ENCODE measurements at regions not wholly inside any gene's neighbourhood (a gene's known extent, or its start where the extent isn't known, plus 50 kb on each side); places are given as distances from the start of the nearest gene placed in this dataset.
"Not testable (repeated sequence)": the region's sequence is repeated elsewhere in the genome, so short reads cannot be mapped to it uniquely, and the experiment has no call there.

DNA sequence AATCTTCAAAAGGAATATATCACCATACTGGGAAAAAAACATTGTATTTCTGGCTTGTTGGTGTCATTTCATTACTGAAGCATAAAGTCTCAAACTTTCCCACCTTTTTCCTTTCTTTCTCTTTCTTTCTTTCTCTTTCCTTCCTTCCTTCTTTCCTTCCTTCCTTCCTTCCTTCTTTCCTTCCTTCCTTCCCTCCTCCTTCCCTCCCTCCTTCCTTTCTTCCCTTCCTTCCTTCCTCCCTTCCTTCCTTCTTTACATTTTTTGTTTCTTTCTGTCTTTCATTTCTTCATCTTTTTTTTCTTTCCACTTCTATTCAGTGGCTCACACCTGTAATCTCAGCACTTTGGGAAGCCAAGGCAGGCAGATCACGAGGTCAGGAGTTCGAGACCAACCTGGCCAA lies 1160.7 kb downstream of the PCDH7 start:
- not testable (repeated sequence) for H2BK12ac ChIP-seq (ENCODE audit: low read length in 2 of 2); H3K4me3 ChIP-seq (ENCODE audit: insufficient read depth in 1 of 2, low read depth in 1 of 2, low read length in 2 of 2); H2AK5ac ChIP-seq (ENCODE audit: low read length, severe bottlenecking); H4K91ac ChIP-seq (ENCODE audit: low read length); H3K14ac ChIP-seq (ENCODE audit: low read length in 2 of 2); H2BK15ac ChIP-seq (ENCODE audit: low read depth, poor library complexity, severe bottlenecking); H3K4me1 ChIP-seq (ENCODE audit: control insufficient read depth, insufficient read depth, low read depth, low read length); H3K27ac ChIP-seq (ENCODE audit: low read length, poor library complexity, severe bottlenecking); H3K23ac ChIP-seq (ENCODE audit: low read length in 2 of 2); H3K4me2 ChIP-seq (ENCODE audit: low read length, poor library complexity, severe bottlenecking); H3K27me3 ChIP-seq (ENCODE audit: control insufficient read depth in 1 of 2, insufficient read depth in 1 of 2, low read length in 2 of 2); H3K18ac ChIP-seq (ENCODE audit: low read depth in 1 of 2, low read length in 2 of 2); DNase-seq; H3K36me3 ChIP-seq (ENCODE audit: control insufficient read depth in 1 of 2, insufficient read depth in 2 of 2, low read depth in 1 of 2, low read length in 2 of 2); H3K4ac ChIP-seq (ENCODE audit: low read depth in 1 of 2, low read length in 2 of 2); H4K8ac ChIP-seq (ENCODE audit: low read length); H2BK120ac ChIP-seq (ENCODE audit: low read depth, low read length); H2AFZ ChIP-seq (ENCODE audit: low read depth, low read length); H3K79me1 ChIP-seq (replicated peaks; ENCODE audit: low read length, poor library complexity, severe bottlenecking); H3K9ac ChIP-seq (ENCODE audit: low read length); H3K9me3 ChIP-seq (ENCODE audit: control insufficient read depth, low read length); H2BK5ac ChIP-seq (ENCODE audit: low read depth, low read length, poor library complexity, severe bottlenecking)
- 63% methylated on average over 2 of the region's 2 CpGs for WGBS

DNA sequence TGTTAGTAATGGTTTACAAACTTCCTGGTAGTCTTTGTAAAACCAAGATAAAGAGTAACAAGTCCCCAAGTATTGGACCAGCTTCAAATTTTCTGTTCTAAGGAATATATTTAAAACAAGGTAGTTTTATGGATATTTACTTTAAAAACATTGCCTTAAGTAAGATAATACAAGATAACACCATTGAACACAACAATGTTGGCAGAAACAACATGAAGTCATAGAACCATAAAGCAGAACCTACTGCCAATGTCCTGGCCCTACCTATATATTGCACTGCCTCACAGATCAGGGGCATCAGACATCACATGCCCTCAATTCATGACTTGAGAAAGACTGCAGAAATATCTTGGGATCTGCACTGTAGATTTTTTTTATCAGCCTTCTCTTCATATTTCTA lies 1176.2 kb downstream of the PCDH7 start:
- H3K18ac ChIP-seq (ENCODE audit: low read depth in 1 of 2, low read length in 2 of 2), result no peak overlapping the region
- H3K36me3 ChIP-seq (ENCODE audit: control insufficient read depth in 1 of 2, insufficient read depth in 2 of 2, low read depth in 1 of 2, low read length in 2 of 2), result no peaks in the 10 kb centered on the region
- no peak overlapping the region for H4K91ac ChIP-seq (ENCODE audit: low read length)
- no peak overlapping the region for H3K4me2 ChIP-seq (ENCODE audit: low read length, poor library complexity, severe bottlenecking)
- H3K14ac ChIP-seq (ENCODE audit: low read length in 2 of 2), result no peak overlapping the region
- H3K23ac ChIP-seq (ENCODE audit: low read length in 2 of 2), result no peak overlapping the region
- no peak overlapping the region for H4K8ac ChIP-seq (ENCODE audit: low read length)
- no peaks in the 10 kb centered on the region for H3K9me3 ChIP-seq (ENCODE audit: control insufficient read depth, low read length)
- H3K79me1 ChIP-seq (replicated peaks; ENCODE audit: low read length, poor library complexity, severe bottlenecking), result no peaks in the 10 kb centered on the region
- H3K4me3 ChIP-seq (ENCODE audit: insufficient read depth in 1 of 2, low read depth in 1 of 2, low read length in 2 of 2), result no peak overlapping the region
- no peaks in the 10 kb centered on the region for H3K4me1 ChIP-seq (ENCODE audit: control insufficient read depth, insufficient read depth, low read depth, low read length)
- no peak overlapping the region for H3K27ac ChIP-seq (ENCODE audit: low read length, poor library complexity, severe bottlenecking)
- H3K4ac ChIP-seq (ENCODE audit: low read depth in 1 of 2, low read length in 2 of 2), result no peak overlapping the region
- H2BK5ac ChIP-seq (ENCODE audit: low read depth, low read length, poor library complexity, severe bottlenecking), result no peak overlapping the region
- no peak overlapping the region for H2AFZ ChIP-seq (ENCODE audit: low read depth, low read length)
- DNase-seq, result no peak
- H3K9ac ChIP-seq (ENCODE audit: low read length), result no peak overlapping the region
- no peak overlapping the region for H2AK5ac ChIP-seq (ENCODE audit: low read length, severe bottlenecking)
- H3K27me3 ChIP-seq (ENCODE audit: control insufficient read depth in 1 of 2, insufficient read depth in 1 of 2, low read length in 2 of 2), result no peaks in the 10 kb centered on the region
- H2BK15ac ChIP-seq (ENCODE audit: low read depth, poor library complexity, severe bottlenecking), result no peak overlapping the region
- no peak overlapping the region for H2BK12ac ChIP-seq (ENCODE audit: low read length in 2 of 2)
- no peak overlapping the region for H2BK120ac ChIP-seq (ENCODE audit: low read depth, low read length)

DNA sequence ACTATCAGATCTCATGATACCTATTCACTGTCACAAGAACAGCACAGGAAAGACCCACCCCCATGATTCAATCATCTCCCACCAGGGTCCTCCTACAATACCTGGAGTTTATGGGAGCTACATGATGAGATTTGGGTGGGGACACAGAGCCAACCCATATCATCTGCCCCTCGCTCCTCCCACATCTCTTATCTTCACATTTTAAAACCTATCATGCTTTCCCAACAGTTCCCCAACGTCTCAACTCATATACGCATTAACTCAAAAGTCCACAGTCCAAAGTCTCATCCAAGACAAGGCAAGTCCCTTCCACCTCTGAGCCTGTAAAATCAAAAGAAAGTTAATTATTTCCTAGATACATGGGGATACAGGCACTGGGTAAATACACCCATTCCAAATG lies 1185.2 kb downstream of the PCDH7 start:
- Histone ChIP-seq H3K4me1 (ENCODE audit: control insufficient read depth, insufficient read depth, low read depth, low read length) (peaks cover 1% of the 10 kb centered on the region), H3K4ac (ENCODE audit: low read depth in 1 of 2, low read length in 2 of 2) (no peak overlapping the region), H3K36me3 (ENCODE audit: control insufficient read depth in 1 of 2, insufficient read depth in 2 of 2, low read depth in 1 of 2, low read length in 2 of 2) (no peaks in the 10 kb centered on the region), H2BK5ac (ENCODE audit: low read depth, low read length, poor library complexity, severe bottlenecking) (no peak overlapping the region), H2AFZ (ENCODE audit: low read depth, low read length) (no peak overlapping the region), H2AK5ac (ENCODE audit: low read length, severe bottlenecking) (no peak overlapping the region), H3K27me3 (ENCODE audit: control insufficient read depth in 1 of 2, insufficient read depth in 1 of 2, low read length in 2 of 2) (no peaks in the 10 kb centered on the region), H2BK12ac (ENCODE audit: low read length in 2 of 2) (no peak overlapping the region), H3K23ac (ENCODE audit: low read length in 2 of 2) (no peak overlapping the region), H3K79me1 (replicated peaks; ENCODE audit: low read length, poor library complexity, severe bottlenecking) (no peaks in the 10 kb centered on the region), H4K91ac (ENCODE audit: low read length) (no peak overlapping the region), H3K4me2 (ENCODE audit: low read length, poor library complexity, severe bottlenecking) (no peak overlapping the region), H2BK120ac (ENCODE audit: low read depth, low read length) (no peak overlapping the region), H3K27ac (ENCODE audit: low read length, poor library complexity, severe bottlenecking) (no peak overlapping the region), H3K18ac (ENCODE audit: low read depth in 1 of 2, low read length in 2 of 2) (no peak overlapping the region), H3K4me3 (ENCODE audit: insufficient read depth in 1 of 2, low read depth in 1 of 2, low read length in 2 of 2) (no peak overlapping the region), H4K8ac (ENCODE audit: low read length) (no peak overlapping the region), H3K14ac (ENCODE audit: low read length in 2 of 2) (no peak overlapping the region), H3K9me3 (ENCODE audit: control insufficient read depth, low read length) (peaks cover 6% of the 10 kb centered on the region), H3K9ac (ENCODE audit: low read length) (no peak overlapping the region), H2BK15ac (ENCODE audit: low read depth, poor library complexity, severe bottlenecking) (no peak overlapping the region)
- no peak for DNase-seq
- 77% methylated on average over 3 of the region's 3 CpGs for WGBS

DNA sequence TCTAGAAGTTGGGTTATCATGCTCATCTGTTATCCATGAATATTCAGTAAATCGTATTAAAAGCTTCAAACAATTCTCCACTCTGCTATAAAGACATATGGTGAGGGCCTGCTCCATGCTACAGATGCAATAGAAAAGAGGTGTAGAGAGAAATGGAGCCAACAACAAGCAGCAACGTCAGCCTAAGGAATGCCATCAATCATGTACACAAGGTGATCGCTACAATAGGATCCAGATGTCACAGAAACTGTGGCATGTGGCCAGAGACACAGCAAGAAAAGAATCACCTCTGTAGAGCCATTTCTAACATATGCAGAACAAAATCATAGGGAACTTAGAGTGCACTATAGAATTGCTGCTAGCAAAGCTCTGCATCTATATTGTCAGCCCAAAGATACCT lies 1188.1 kb downstream of the PCDH7 start:
- Histone ChIP-seq H3K18ac (ENCODE audit: low read depth in 1 of 2, low read length in 2 of 2) (no peak overlapping the region), H3K4me3 (ENCODE audit: insufficient read depth in 1 of 2, low read depth in 1 of 2, low read length in 2 of 2) (no peak overlapping the region), H4K8ac (ENCODE audit: low read length) (no peak overlapping the region), H3K23ac (ENCODE audit: low read length in 2 of 2) (no peak overlapping the region), H3K9ac (ENCODE audit: low read length) (no peak overlapping the region), H3K79me1 (replicated peaks; ENCODE audit: low read length, poor library complexity, severe bottlenecking) (no peaks in the 10 kb centered on the region), H2BK5ac (ENCODE audit: low read depth, low read length, poor library complexity, severe bottlenecking) (no peak overlapping the region), H3K14ac (ENCODE audit: low read length in 2 of 2) (no peak overlapping the region), H3K4ac (ENCODE audit: low read depth in 1 of 2, low read length in 2 of 2) (no peak overlapping the region), H2BK120ac (ENCODE audit: low read depth, low read length) (no peak overlapping the region), H2BK12ac (ENCODE audit: low read length in 2 of 2) (no peak overlapping the region), H3K4me1 (ENCODE audit: control insufficient read depth, insufficient read depth, low read depth, low read length) (peaks cover 1% of the 10 kb centered on the region), H3K9me3 (ENCODE audit: control insufficient read depth, low read length) (peaks cover 5% of the 10 kb centered on the region), H2AFZ (ENCODE audit: low read depth, low read length) (no peak overlapping the region), H3K36me3 (ENCODE audit: control insufficient read depth in 1 of 2, insufficient read depth in 2 of 2, low read depth in 1 of 2, low read length in 2 of 2) (no peaks in the 10 kb centered on the region), H3K27me3 (ENCODE audit: control insufficient read depth in 1 of 2, insufficient read depth in 1 of 2, low read length in 2 of 2) (no peaks in the 10 kb centered on the region), H4K91ac (ENCODE audit: low read length) (no peak overlapping the region), H3K4me2 (ENCODE audit: low read length, poor library complexity, severe bottlenecking) (no peak overlapping the region), H3K27ac (ENCODE audit: low read length, poor library complexity, severe bottlenecking) (no peak overlapping the region), H2BK15ac (ENCODE audit: low read depth, poor library complexity, severe bottlenecking) (no peak overlapping the region), H2AK5ac (ENCODE audit: low read length, severe bottlenecking) (no peak overlapping the region)
- 71% methylated on average over 2 of the region's 3 CpGs for whole genome bisulfite sequencing
- no peak for DNase-seq
